ENCODE measurements at regions not wholly inside any gene's neighbourhood (a gene's known extent, or its start where the extent isn't known, plus 50 kb on each side); places are given as distances from the start of the nearest gene placed in this dataset.
A peak's percentile ranks its signal among the peaks of the same experiment; 100 is the strongest.

- no peak overlapping the region for H3K23ac ChIP-seq (ENCODE audit: insufficient read length)
- H3K27me3 ChIP-seq (replicated peaks in 1 of 4; ENCODE audit: control insufficient read depth in 3 of 4, extremely low read depth in 1 of 4, insufficient read depth in 3 of 4, low read length in 3 of 4) = no peaks in the 10 kb centered on the region
- no peak overlapping the region for H2BK120ac ChIP-seq (replicated peaks; ENCODE audit: low read depth, low read length)
- H3K23me2 ChIP-seq (ENCODE audit: low read depth, low read length) = no peaks in the 10 kb centered on the region
- no peak for FAIRE-seq
- H3K4me3 ChIP-seq (ENCODE audit: extremely low read depth in 1 of 4, insufficient read depth in 2 of 4, low read depth in 3 of 4, low read length in 4 of 4) = no peak overlapping the region
- H3K4me2 ChIP-seq (ENCODE audit: insufficient read depth in 1 of 2, low read depth in 2 of 2, low read length in 2 of 2) = no peak overlapping the region
- H3K4me1 ChIP-seq (replicated peaks in 1 of 4; ENCODE audit: control insufficient read depth in 3 of 4, insufficient read depth in 4 of 4, low read length in 3 of 4) = no peaks in the 10 kb centered on the region
- no peak for TF ChIP-seq TBP (IDR thresholded peaks at IDR 0.05; ENCODE audit: low read depth, low read length)
- no peak for TF ChIP-seq HDAC6 (IDR thresholded peaks at IDR 0.05; ENCODE audit: low read depth, low read length)
- TF ChIP-seq CHD2 (IDR thresholded peaks at IDR 0.05; ENCODE audit: low read length) = no peak
- no peak for TF ChIP-seq CBX5 (IDR thresholded peaks at IDR 0.05; ENCODE audit: low read depth, low read length)
- TF ChIP-seq JUN (IDR thresholded peaks at IDR 0.05; ENCODE audit: low read depth, low read length) = no peak
- TF ChIP-seq BRCA1 (IDR thresholded peaks at IDR 0.05; ENCODE audit: low read depth, low read length) = no peak
- TF ChIP-seq POLR2AphosphoS5 (IDR thresholded peaks at IDR 0.05; ENCODE audit: low read depth, low read length) = no peak
- no peak for TF ChIP-seq SP4 (IDR thresholded peaks at IDR 0.05; ENCODE audit: low read length)
- no peak for TF ChIP-seq GABPA (IDR thresholded peaks at IDR 0.05; ENCODE audit: borderline replicate concordance, insufficient read depth, low read length)
- TF ChIP-seq CTCF (IDR thresholded peaks at IDR 0.05; ENCODE audit: control extremely low read depth in 1 of 3, insufficient read depth in 1 of 3, low read depth in 1 of 3, low read length in 3 of 3) = peak in 2 of 3 experiments; percentile 9 to 14; a peak in 2 of 4 replicates
- TF ChIP-seq RAD21 (IDR thresholded peaks at IDR 0.05 in 1 of 2, conservative IDR thresholded peaks at IDR 0.05 in 1 of 2; ENCODE audit: low read depth in 2 of 2, low read length in 2 of 2) = peak; percentile 24 to 35; a peak in 2 of 4 replicates
- TF ChIP-seq TEAD4 (IDR thresholded peaks at IDR 0.05; ENCODE audit: low read depth, low read length) = no peak
- no peaks in the 10 kb centered on the region for H4K20me1 ChIP-seq (replicated peaks in 1 of 2; ENCODE audit: control insufficient read depth in 1 of 2, insufficient read depth in 2 of 2, low read length in 2 of 2)
- H3K18ac ChIP-seq (ENCODE audit: extremely low read depth, low read length) = no peak overlapping the region
- H3K9ac ChIP-seq (replicated peaks in 1 of 4; ENCODE audit: extremely low read depth in 1 of 4, low read depth in 3 of 4, low read length in 3 of 4) = no peak overlapping the region
- no peak for DNase-seq (ENCODE audit: low read depth in 1 of 2, low spot score in 2 of 2)
- H2BK5ac ChIP-seq (ENCODE audit: low read depth, low read length) = no peak overlapping the region
- H3K9me3 ChIP-seq (ENCODE audit: insufficient read depth in 2 of 2, low read depth in 1 of 2, low read length in 1 of 2) = no peaks in the 10 kb centered on the region; a peak in 1 of 4 replicates
- H2AFZ ChIP-seq (ENCODE audit: low read length) = no peak overlapping the region
- POLR2A ChIA-PET (ENCODE audit: partially characterized antibody) = no interaction called here
- H2BK20ac ChIP-seq (ENCODE audit: low read length) = no peak overlapping the region
- H3K14ac ChIP-seq (ENCODE audit: insufficient read length) = no peak overlapping the region
- 78% methylated on average over 2 of the region's 2 CpGs; no CpG with 5 or more reads in 1 of the 2 experiments for WGBS, 2 experiments (ENCODE audit: extremely low coverage in 1 of 2, insufficient coverage in 1 of 2, insufficient read length in 1 of 2, insufficient replicate concordance in 2 of 2, low coverage in 1 of 2, low lambda C conversion rate in 2 of 2, missing lambda C conversion rate in 1 of 2)
- no peaks in the 10 kb centered on the region for H3K79me1 ChIP-seq (ENCODE audit: low read depth, low read length)
- no peak overlapping the region for H3K27ac ChIP-seq (ENCODE audit: low read depth, low read length)
- H3K56ac ChIP-seq (replicated peaks; ENCODE audit: insufficient read length, low read depth, low read length) = no peak overlapping the region
- no peaks in the 10 kb centered on the region for H3K36me3 ChIP-seq (ENCODE audit: control insufficient read depth in 2 of 4, insufficient read depth in 4 of 4, low read length in 3 of 4)
- H2BK15ac ChIP-seq (ENCODE audit: low read length) = no peak overlapping the region
- no peak overlapping the region for H3K4ac ChIP-seq (replicated peaks; ENCODE audit: insufficient read length, low read depth, low read length)
- no peak overlapping the region for H4K8ac ChIP-seq (ENCODE audit: extremely low read depth, insufficient read depth, low read length)
- CTCF ChIA-PET (ENCODE audit: partially characterized antibody) = interaction anchor here (2.2 kb wide), 1 partner anchor 185 kb away, joined by 5 read pairs; no protein-coding TSS in a partner anchor
- H4K91ac ChIP-seq (replicated peaks; ENCODE audit: insufficient read length, low read length) = no peak overlapping the region
- H3K79me2 ChIP-seq (ENCODE audit: control insufficient read depth in 1 of 2, insufficient read depth in 2 of 2, low read length in 2 of 2) = no peaks in the 10 kb centered on the region
- H2AK5ac ChIP-seq (ENCODE audit: low read depth, low read length) = no peak overlapping the region
- H2BK12ac ChIP-seq (ENCODE audit: low read depth, low read length) = no peak overlapping the region
- H4K5ac ChIP-seq (ENCODE audit: insufficient read length, low read depth, low read length) = no peak overlapping the region
Observed at GRCh38 chr18:37964885-37965571, 399.4 kb upstream of the CELF4 start.

All from H1 (cell line).